Spleen (tissue), 7 donors: ENCODE measurements at regions not wholly inside any gene's neighbourhood (a gene's known extent, or its start where the extent isn't known, plus 50 kb on each side); places are given as distances from the start of the nearest gene placed in this dataset.

Experiments used
- CTCF ChIP-seq, 11 experiments: fragments of 200-600 bp in 7 of 11; fragments of 450-650 bp in 4 of 11; sonication (generic) in 4 of 11; IDR thresholded peaks in 8 of 11; conservative IDR thresholded peaks in 3 of 11; 1 replicate in 7 of 11; 2 replicates in 4 of 11; pipeline versions ENCODE4 v1.4.0 to v1.8.0; 2016 to 2021; ENCODE audit warnings: antibody characterized with exemption in 11 of 11, inconsistent platforms in 4 of 11, mild to moderate bottlenecking in 1 of 11
- POLR2A ChIP-seq, 3 donors: fragments of 450-650 bp; IDR thresholded peaks; one replicate each; pipeline ENCODE4 v1.5.1; 2017; ENCODE audit warnings: antibody characterized with exemption in 3 of 3, mild to moderate bottlenecking in 1 of 3
- POLR2AphosphoS5 ChIP-seq, 3 donors: sonication (generic); formaldehyde crosslinking; IDR thresholded peaks; one replicate each; pipeline ENCODE4 v1.5.1; 2017; ENCODE audit warnings: antibody characterized with exemption in 3 of 3
- donor health status: DM: no; HTN: no; CAD: no; lungs with moderate emphysema.
- donor health status: DM: no; HTN: no; CAD: no.
- donor health status: DM: no; HTN: no; CAD: no.

DNA sequence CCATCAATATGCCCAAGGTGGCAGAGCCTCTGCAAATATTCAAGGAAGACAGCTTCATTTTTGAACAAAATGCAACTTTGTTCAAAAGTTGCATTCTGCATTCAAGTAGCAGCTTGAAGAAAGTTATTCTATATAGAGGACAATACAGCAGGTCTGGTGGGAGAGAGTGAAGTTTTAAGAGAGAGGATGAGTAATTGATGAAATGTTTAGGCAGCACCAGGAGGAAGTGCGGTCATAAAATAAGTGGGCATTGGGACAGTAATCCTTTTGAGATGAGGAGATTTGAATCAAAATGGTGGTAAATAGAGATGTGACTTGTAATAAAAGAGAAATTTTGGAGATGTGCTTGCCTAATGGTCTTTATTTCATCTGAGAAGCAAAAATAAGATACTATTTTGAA is 607.3 kb upstream of the ZNF385D start:
- TF ChIP-seq CTCF (IDR thresholded peaks at IDR 0.05 in 8 of 11, conservative IDR thresholded peaks at IDR 0.05 in 3 of 11) (no peak), POLR2A (IDR thresholded peaks at IDR 0.05) (no peak), POLR2AphosphoS5 (IDR thresholded peaks at IDR 0.05) (no peak)
